IMR-90 (cell line): ENCODE measurements at regions not wholly inside any gene's neighbourhood (a gene's known extent, or its start where the extent isn't known, plus 50 kb on each side); places are given as distances from the start of the nearest gene placed in this dataset.

ENCODE experiments used
- ATAC-seq: fragments of 200-7000 bp; cut with Tn5 transposase; 2 replicates; pipeline ENCODE4 v1.9.1; 2020; ENCODE audit warnings: low read depth, mild to moderate bottlenecking, moderate library complexity
- BruUV-seq: library from RNA; stranded (reverse); fragments of 400-500 nt; replicated peaks from 2 replicates; lab custom pipeline; 2021; lab: Mats Ljungman, UMichigan
- CTCF ChIA-PET: fragments of 300-600 bp; formaldehyde crosslinking; extraction: SDS; loops from one replicate; lab custom pipeline; 2021; ENCODE audit warnings: antibody characterized with exemption; lab: Yijun Ruan, JAX
- POLR2A ChIA-PET: fragments of 300-600 bp; sonication (Branson Sonifier 250); formaldehyde crosslinking; loops from one replicate; lab custom pipeline; 2022; ENCODE audit warnings: antibody characterized with exemption; ENCODE audit not compliant: unreplicated experiment; lab: Charles Lee
- DNase-seq: peaks from one replicate; pipeline ENCODE4 v3.0.0; 2013
- H2AFZ ChIP-seq: replicated peaks from 2 replicates; pipeline ENCODE3; 2013; ENCODE audit warnings: low read length, mild to moderate bottlenecking; ENCODE audit not compliant: poor library complexity
- H2AK5ac ChIP-seq: 2 replicates; pipeline ENCODE4 v1.6.1; 2013; ENCODE audit warnings: low read depth, low read length, inconsistent platforms
- H2AK9ac ChIP-seq: replicated peaks from 2 replicates; pipeline ENCODE3; 2013; ENCODE audit warnings: mild to moderate bottlenecking, low read depth, low read length, moderate library complexity; ENCODE audit not compliant: poor library complexity
- H2BK120ac ChIP-seq: 2 replicates; pipeline ENCODE4 v1.6.1; 2013; ENCODE audit warnings: low read depth, low read length, inconsistent platforms
- H2BK15ac ChIP-seq: 3 replicates; pipeline ENCODE4 v1.6.1; 2013; ENCODE audit warnings: low read depth, low read length, inconsistent platforms
- H2BK20ac ChIP-seq: 2 replicates; pipeline ENCODE4 v1.6.1; 2013; ENCODE audit warnings: low read depth, mild to moderate bottlenecking, inconsistent platforms, low read length, moderate library complexity
- H2BK5ac ChIP-seq: 2 replicates; pipeline ENCODE4 v1.6.1; 2013; ENCODE audit warnings: mild to moderate bottlenecking, low read depth, low read length, inconsistent platforms; ENCODE audit not compliant: poor library complexity, severe bottlenecking
- H3K14ac ChIP-seq: replicated peaks from 2 replicates; pipeline ENCODE4 v1.6.1; 2013; ENCODE audit warnings: low read depth, low read length, inconsistent platforms
- H3K18ac ChIP-seq: 2 replicates; pipeline ENCODE4 v1.6.1; 2013; ENCODE audit warnings: low read depth, low read length, control low read depth
- H3K23ac ChIP-seq: 2 replicates; pipeline ENCODE4 v1.6.1; 2013; ENCODE audit warnings: low read depth, low read length, inconsistent platforms
- H3K27ac ChIP-seq: 2 replicates; pipeline ENCODE4 v1.5.1; 2013; ENCODE audit warnings: mild to moderate bottlenecking, control low read depth, low read length; ENCODE audit not compliant: insufficient read depth
- H3K27me3 ChIP-seq: 2 replicates; pipeline ENCODE4 v1.6.1; 2013; ENCODE audit warnings: low read length; ENCODE audit not compliant: control insufficient read depth, insufficient read depth
- H3K36me3 ChIP-seq: 2 replicates; pipeline ENCODE4 v1.6.1; 2013; ENCODE audit warnings: low read length, mixed read lengths; ENCODE audit not compliant: control insufficient read depth, insufficient read depth
- H3K4ac ChIP-seq: 2 replicates; pipeline ENCODE4 v1.6.1; 2013; ENCODE audit warnings: low read depth, low read length, inconsistent platforms
- H3K4me1 ChIP-seq: 2 replicates; pipeline ENCODE4 v1.6.1; 2013; ENCODE audit warnings: low read length, mixed read lengths; ENCODE audit not compliant: control insufficient read depth, insufficient read depth
- H3K4me2 ChIP-seq: 2 replicates; pipeline ENCODE4 v1.6.1; 2013; ENCODE audit warnings: low read depth, mild to moderate bottlenecking, control low read depth, low read length, moderate library complexity
- H3K4me3 ChIP-seq: 2 replicates; pipeline ENCODE4 v1.5.1; 2013; ENCODE audit warnings: low read depth, mild to moderate bottlenecking, control low read depth, low read length, moderate library complexity; ENCODE audit not compliant: insufficient read depth
- H3K56ac ChIP-seq: 2 replicates; pipeline ENCODE4 v1.6.1; 2013; ENCODE audit warnings: low read length, inconsistent platforms; ENCODE audit not compliant: insufficient read depth; ENCODE audit errors: extremely low read depth
- H3K79me1 ChIP-seq, 2 experiments: 2 replicates each; pipeline ENCODE4 v1.6.1; 2013; ENCODE audit warnings: low read length in 2 of 2, inconsistent platforms in 1 of 2, low read depth in 1 of 2
- H3K9ac ChIP-seq: 2 replicates; pipeline ENCODE4 v1.6.1; 2013; ENCODE audit warnings: low read depth, low read length, control low read depth
- H3K9me1 ChIP-seq: 2 replicates; pipeline ENCODE4 v1.6.1; 2013; ENCODE audit warnings: low read length, inconsistent platforms; ENCODE audit not compliant: insufficient read depth
- H3K9me3 ChIP-seq: 2 replicates; pipeline ENCODE4 v1.6.1; 2013; ENCODE audit warnings: low read length; ENCODE audit not compliant: control insufficient read depth, insufficient read depth
- H4K20me1 ChIP-seq: 2 replicates; pipeline ENCODE4 v1.6.1; 2013; ENCODE audit warnings: low read length, inconsistent platforms; ENCODE audit not compliant: insufficient read depth
- H4K5ac ChIP-seq: 2 replicates; pipeline ENCODE4 v1.6.1; 2013; ENCODE audit warnings: mild to moderate bottlenecking, low read depth, low read length, control low read depth
- H4K8ac ChIP-seq, 2 experiments: 2 replicates each; pipeline ENCODE4 v1.6.1; 2013; ENCODE audit warnings: low read depth in 2 of 2, low read length in 2 of 2, control low read depth in 1 of 2, inconsistent platforms in 1 of 2
- H4K91ac ChIP-seq: 2 replicates; pipeline ENCODE4 v1.6.1; 2013; ENCODE audit warnings: low read depth, low read length, inconsistent platforms; ENCODE audit not compliant: insufficient read depth
- CEBPB ChIP-seq: IDR thresholded peaks from 2 replicates; pipeline ENCODE4 v1.6.1; 2012; ENCODE audit warnings: low read depth, low read length, improper control_type of control experiment
- CHD1 ChIP-seq: IDR thresholded peaks from 2 replicates; pipeline ENCODE4 v1.6.1; 2012; ENCODE audit warnings: low read depth, low read length, improper control_type of control experiment
- MAZ ChIP-seq: IDR thresholded peaks from 2 replicates; pipeline ENCODE4 v1.6.1; 2012; ENCODE audit warnings: low read depth, mild to moderate bottlenecking, low read length, improper control_type of control experiment, moderate library complexity, borderline replicate concordance
- NFE2L2 ChIP-seq: fragments of 150-350 bp; IDR thresholded peaks from 2 replicates; pipeline ENCODE4 v1.6.1; 2016; ENCODE audit warnings: low read depth, mild to moderate bottlenecking, low read length
- RAD21 ChIP-seq: IDR thresholded peaks from 2 replicates; pipeline ENCODE4 v1.6.1; 2012; ENCODE audit warnings: low read length, improper control_type of control experiment
- RCOR1 ChIP-seq: IDR thresholded peaks from 2 replicates; pipeline ENCODE4 v1.6.1; 2012; ENCODE audit warnings: mild to moderate bottlenecking, low read length, improper control_type of control experiment; ENCODE audit not compliant: insufficient replicate concordance
- SMC3 ChIP-seq: fragments of 150-350 bp; IDR thresholded peaks from 2 replicates; pipeline ENCODE4 v1.6.1; 2016; ENCODE audit warnings: low read depth, mild to moderate bottlenecking, antibody characterized with exemption, low read length, moderate library complexity
- WGBS, 2 experiments: methylation state at CpG; one replicate each; pipeline versions ENCODE4 v1.1.5 to v1.1.7; 2013; ENCODE audit warnings: missing lambda C conversion rate in 2 of 2; ENCODE audit not compliant: insufficient read length in 1 of 2; ENCODE audit errors: extremely low coverage in 2 of 2; 5-methylcytosine and 5-hydroxymethylcytosine counted together
- dilution Hi-C: fragments of 300-500 bp; cut with HindIII; formaldehyde crosslinking; loops from one replicate; pipeline ENCODE4 v1.14.3; 2018; ENCODE audit warnings: low sequenced_read_pairs; ENCODE audit not compliant: unreplicated experiment
- in situ Hi-C: fragments of 300-500 bp; cut with MboI; formaldehyde crosslinking; loops from 3 replicates; pipeline ENCODE4 v1.14.3; 2019; ENCODE audit warnings: low sequenced_read_pairs, inconsistent platforms, mixed read lengths
- intact Hi-C: fragments of 100-400 bp; cut with micrococcal nuclease; formaldehyde crosslinking; loops from 2 replicates; pipeline ENCODE4 v1.10.0; 2022

DNA sequence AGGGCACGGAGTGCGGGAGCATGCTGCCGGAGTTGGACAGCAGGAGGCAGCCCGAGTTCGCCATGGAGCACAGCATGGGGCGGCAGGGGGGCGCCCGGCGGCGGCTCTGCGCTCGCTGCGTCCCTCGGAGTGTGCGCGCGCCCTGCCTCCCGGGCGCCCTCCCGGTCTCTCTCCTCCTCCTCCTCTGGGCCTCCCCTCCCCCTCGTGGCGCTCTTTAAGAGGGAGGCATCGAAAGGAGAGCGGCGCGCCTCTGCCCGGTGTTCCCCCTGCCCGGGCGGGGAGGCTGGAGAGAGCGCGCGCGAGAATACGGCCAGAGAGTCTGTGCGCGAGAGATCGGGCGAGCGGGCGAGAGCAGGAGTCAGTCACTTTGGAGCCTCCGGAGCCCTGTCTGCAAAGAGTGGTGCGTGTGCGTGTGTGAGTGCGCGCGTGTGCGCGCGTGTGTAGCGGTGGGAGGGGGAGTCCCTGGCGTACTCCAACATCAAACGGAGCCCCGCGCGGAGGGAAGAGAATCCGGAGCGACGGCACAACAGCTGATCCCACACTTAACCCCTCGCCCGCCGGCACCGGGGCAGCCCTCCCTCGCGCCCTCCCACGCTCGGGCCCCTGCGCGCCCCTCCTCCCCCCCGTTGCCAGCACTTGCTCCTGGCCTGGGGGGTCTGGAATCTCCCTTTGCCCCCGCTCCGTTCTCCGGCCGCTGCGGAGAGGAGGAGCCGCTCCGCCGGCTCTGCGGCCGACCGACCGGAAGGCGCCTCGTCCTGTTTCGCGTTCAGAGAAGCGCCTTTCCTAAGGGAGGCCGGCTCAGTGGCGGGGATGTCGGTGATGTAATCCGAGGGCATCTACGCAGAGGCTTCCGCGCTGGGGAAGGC is 108.9 kb downstream of the ENGASE start:
- DNase-seq = no peak
- H2BK15ac ChIP-seq = no peak overlapping the region
- H2BK20ac ChIP-seq = no peak overlapping the region
- no peak overlapping the region for H3K4me2 ChIP-seq
- no peak overlapping the region for H3K4me3 ChIP-seq
- ChIA-PET CTCF (no interaction called here), POLR2A (no interaction called here)
- H4K5ac ChIP-seq = no peak overlapping the region
- no peak overlapping the region for H3K9ac ChIP-seq
- no TSS peak for BruUV-seq
- dilution Hi-C loops = no loop called here
- H3K56ac ChIP-seq = no peak overlapping the region
- H2BK120ac ChIP-seq = no peak overlapping the region
- H2AFZ ChIP-seq = no peak overlapping the region
- no peaks in the 10 kb centered on the region for H3K36me3 ChIP-seq
- in situ Hi-C loops = no loop called here
- H2BK5ac ChIP-seq = no peak overlapping the region
- peaks cover 39% of the 10 kb centered on the region for H3K27me3 ChIP-seq
- no peak overlapping the region for H3K4ac ChIP-seq
- no peak overlapping the region for H2AK9ac ChIP-seq
- H3K4me1 ChIP-seq = no peaks in the 10 kb centered on the region
- H3K79me1 ChIP-seq = no peaks in the 10 kb centered on the region
- no peak overlapping the region for H2AK5ac ChIP-seq
- peak; percentile 37 for ATAC-seq
- TF ChIP-seq CHD1 (no peak), NFE2L2 (no peak), CEBPB (no peak), RAD21 (no peak), RCOR1 (no peak), SMC3 (no peak), MAZ (no peak)
- no peaks in the 10 kb centered on the region for H4K20me1 ChIP-seq
- no peaks in the 10 kb centered on the region for H3K9me3 ChIP-seq
- H3K18ac ChIP-seq = no peak overlapping the region
- no peak overlapping the region for H4K8ac ChIP-seq
- no peak overlapping the region for H3K27ac ChIP-seq
- H4K91ac ChIP-seq = no peak overlapping the region
- 7% methylated on average over 26 of the region's 93 CpGs; no CpG with 5 or more reads in 1 of the 2 experiments for WGBS, 2 experiments
- H3K9me1 ChIP-seq = no peaks in the 10 kb centered on the region
- intact Hi-C loops = no loop called here
- H3K14ac ChIP-seq = no peak overlapping the region
- H3K23ac ChIP-seq = no peak overlapping the region
